Lung (tissue), 11 donors: ENCODE measurements at regions not wholly inside any gene's neighbourhood (a gene's known extent, or its start where the extent isn't known, plus 50 kb on each side); places are given as distances from the start of the nearest gene placed in this dataset.

Experiments used
- ATAC-seq: fragments of 200-7000 bp; cut with Tn5 transposase; one replicate; pipeline ENCODE4 v1.9.1; 2020; ENCODE audit warnings: moderate number of reproducible peaks; ENCODE audit not compliant: insufficient read depth, low FRiP score
- DNase-seq, 3 donors: peaks; one replicate each; pipeline ENCODE4 v3.0.0-alpha.2; 2013 to 2017
- H3K27ac ChIP-seq, 2 donors: one replicate each; pipeline ENCODE4 v1.5.1; 2013; ENCODE audit warnings: mild to moderate bottlenecking in 2 of 2, moderate library complexity in 2 of 2, control low read depth in 1 of 2, inconsistent platforms in 1 of 2, low read depth in 1 of 2, low read length in 1 of 2
- H3K27me3 ChIP-seq, 3 donors: one replicate each; pipeline ENCODE4 v1.5.1; 2013; ENCODE audit warnings: low read length in 2 of 3; ENCODE audit not compliant: control insufficient read depth in 3 of 3, insufficient read depth in 3 of 3
- H3K36me3 ChIP-seq, 4 donors: one replicate each; pipeline ENCODE4 v1.5.1; 2013; ENCODE audit warnings: low read length in 4 of 4, mild to moderate bottlenecking in 1 of 4, moderate library complexity in 1 of 4; ENCODE audit not compliant: control insufficient read depth in 4 of 4, insufficient read depth in 4 of 4
- H3K4me1 ChIP-seq, 5 donors: one replicate each; pipeline ENCODE4 v1.5.1; 2013; ENCODE audit warnings: low read length in 5 of 5, mild to moderate bottlenecking in 2 of 5, moderate library complexity in 1 of 5; ENCODE audit not compliant: control insufficient read depth in 5 of 5, insufficient read depth in 5 of 5
- H3K4me3 ChIP-seq: one replicate; pipeline ENCODE4 v1.5.1; 2013; ENCODE audit warnings: mild to moderate bottlenecking, control low read depth, moderate library complexity
- H3K9ac ChIP-seq, 2 donors: one replicate each; pipeline ENCODE4 v1.5.1; 2013; ENCODE audit warnings: low read length in 2 of 2, control low read depth in 1 of 2; ENCODE audit not compliant: insufficient read depth in 1 of 2
- H3K9me3 ChIP-seq, 4 donors: one replicate each; pipeline ENCODE4 v1.5.1; 2013; ENCODE audit warnings: low read length in 3 of 4, mild to moderate bottlenecking in 1 of 4, moderate library complexity in 1 of 4; ENCODE audit not compliant: control insufficient read depth in 4 of 4, insufficient read depth in 3 of 4
- CTCF ChIP-seq: IDR thresholded peaks from 2 replicates; pipeline ENCODE4 v1.5.1; 2012; ENCODE audit warnings: mild to moderate bottlenecking; ENCODE audit errors: control extremely low read depth, extremely low read depth
- WGBS, 2 donors: extraction: QIAGEN DNeasy Blood & Tissue Kit; methylation state at CpG; one replicate each; pipeline ENCODE4 v1.1.7; 2013; 5-methylcytosine and 5-hydroxymethylcytosine counted together
- donor health status: control.
- donor health status: control.
- donor health status: Bipolar disorder and iron deficiency.
- donor health status: healthy.
- donor health status: DM: yes; HTN: yes; CAD: no.

GRCh38 chr6:140025171-140025570 lies 650.7 kb upstream of the CITED2 start:
- Histone ChIP-seq H3K27me3 (no peaks in the 10 kb centered on the region), H3K4me3 (no peak overlapping the region), H3K4me1 (no peaks in the 10 kb centered on the region), H3K27ac (no peak overlapping the region), H3K9ac (no peak overlapping the region), H3K36me3 (no peaks in the 10 kb centered on the region), H3K9me3 (peaks cover 1 to 5% (median 3%) of the 10 kb centered on the region in 4 donors)
- 97 to 99% methylated on average over 1 of the region's 1 CpG for WGBS, 2 donors
- ATAC-seq = no peak
- DNase-seq = no peak
- no peak for TF ChIP-seq CTCF

- Histone ChIP-seq H3K27ac (no peak overlapping the region), H3K4me1 (no peaks in the 10 kb centered on the region), H3K36me3 (no peaks in the 10 kb centered on the region), H3K9ac (no peak overlapping the region), H3K27me3 (no peaks in the 10 kb centered on the region), H3K9me3 (peaks cover 0 to 7% (median 4%) of the 10 kb centered on the region in 4 donors), H3K4me3 (no peak overlapping the region)
- WGBS, 2 donors = 92 to 95% methylated on average over 2 of the region's 2 CpGs
- no peak for TF ChIP-seq CTCF
- DNase-seq = no peak
- ATAC-seq = no peak
Measured at GRCh38 chr6:140020207-140020791, 645.9 kb upstream of the CITED2 start.

GRCh38 chr6:140018588-140018987 lies 644.1 kb upstream of the CITED2 start:
- DNase-seq (no peak), ATAC-seq (no peak)
- no peak overlapping the region for H3K27ac ChIP-seq
- H3K4me1 ChIP-seq = no peaks in the 10 kb centered on the region
- H3K4me3 ChIP-seq = no peak overlapping the region
- H3K9ac ChIP-seq = no peak overlapping the region
- no peak for TF ChIP-seq CTCF
- H3K36me3 ChIP-seq = no peaks in the 10 kb centered on the region
- H3K27me3 ChIP-seq = no peaks in the 10 kb centered on the region
- H3K9me3 ChIP-seq = peaks cover 0 to 7% (median 4%) of the 10 kb centered on the region in 4 donors
- 74 to 89% methylated on average over 1 of the region's 1 CpG for WGBS, 2 donors

- DNase-seq (no peak), ATAC-seq (no peak)
- 41 to 62% methylated on average over 1 of the region's 1 CpG for WGBS, 2 donors
- H3K27ac ChIP-seq = no peak overlapping the region
- H3K4me3 ChIP-seq = no peak overlapping the region
- H3K27me3 ChIP-seq = no peaks in the 10 kb centered on the region
- peaks cover 0 to 7% (median 4%) of the 10 kb centered on the region in 4 donors for H3K9me3 ChIP-seq
- H3K36me3 ChIP-seq = no peaks in the 10 kb centered on the region
- TF ChIP-seq CTCF = no peak
- H3K9ac ChIP-seq = no peak overlapping the region
- H3K4me1 ChIP-seq = no peaks in the 10 kb centered on the region
Measured at GRCh38 chr6:140017470-140017869, 643.0 kb upstream of the CITED2 start.
